Hepatocyte (in vitro differentiated cells): ENCODE measurements at regions not wholly inside any gene's neighbourhood (a gene's known extent, or its start where the extent isn't known, plus 50 kb on each side); places are given as distances from the start of the nearest gene placed in this dataset.

ENCODE experiments used
- DNase-seq: peaks from one replicate; pipeline ENCODE4 v3.0.0-alpha.2; 2016; ENCODE audit warnings: low spot score
- H2AFZ ChIP-seq: fragments of 200-600 bp; sonication (generic); 2 replicates; pipeline ENCODE4 v1.6.0; 2016; ENCODE audit warnings: antibody characterized with exemption, mild to moderate bottlenecking
- H3K27ac ChIP-seq: fragments of 200-600 bp; sonication (generic); 2 replicates; pipeline ENCODE4 v1.5.1; 2016; ENCODE audit warnings: mild to moderate bottlenecking
- H3K27me3 ChIP-seq: fragments of 200-600 bp; sonication (generic); 2 replicates; pipeline ENCODE4 v1.6.1; 2016
- H3K36me3 ChIP-seq: fragments of 200-600 bp; sonication (generic); replicated peaks from 2 replicates; pipeline ENCODE4 v1.5.1; 2016; ENCODE audit warnings: low read depth; ENCODE audit not compliant: insufficient read depth
- H3K4me1 ChIP-seq: fragments of 200-600 bp; sonication (generic); 2 replicates; pipeline ENCODE4 v1.5.1; 2016; ENCODE audit warnings: mild to moderate bottlenecking, moderate library complexity; ENCODE audit not compliant: insufficient read depth
- H3K4me2 ChIP-seq: fragments of 200-600 bp; sonication (generic); 2 replicates; pipeline ENCODE4 v1.6.0; 2016
- H3K4me3 ChIP-seq: fragments of 200-600 bp; sonication (generic); 2 replicates; pipeline ENCODE4 v1.5.1; 2016; ENCODE audit warnings: mild to moderate bottlenecking
- H3K79me2 ChIP-seq: fragments of 200-600 bp; sonication (generic); 2 replicates; pipeline ENCODE4 v1.6.0; 2017; ENCODE audit warnings: mild to moderate bottlenecking
- H3K9me2 ChIP-seq: fragments of 200-600 bp; sonication (generic); replicated peaks from 2 replicates; pipeline ENCODE4 v1.6.0; 2017; ENCODE audit warnings: mild to moderate bottlenecking; ENCODE audit not compliant: insufficient read depth
- H3K9me3 ChIP-seq: fragments of 200-600 bp; sonication (generic); 2 replicates; pipeline ENCODE4 v1.5.1; 2016; ENCODE audit warnings: low read depth, mild to moderate bottlenecking
- H4K20me1 ChIP-seq: fragments of 200-600 bp; sonication (generic); 2 replicates; pipeline ENCODE4 v1.6.0; 2016; ENCODE audit warnings: mild to moderate bottlenecking; ENCODE audit not compliant: insufficient read depth, poor library complexity, severe bottlenecking
- CTCF ChIP-seq: fragments of 200-600 bp; sonication (generic); IDR thresholded peaks from 2 replicates; pipeline ENCODE4 v1.5.1; 2016; ENCODE audit warnings: antibody characterized with exemption, mild to moderate bottlenecking; ENCODE audit not compliant: poor library complexity
- EZH2 ChIP-seq: fragments of 200-600 bp; sonication (generic); IDR thresholded peaks from 2 replicates; pipeline ENCODE4 v1.6.1; 2016; ENCODE audit warnings: antibody characterized with exemption, mild to moderate bottlenecking, borderline replicate concordance
- EZH2phosphoT487 ChIP-seq: fragments of 200-600 bp; sonication (generic); IDR thresholded peaks from one replicate; pipeline ENCODE4 v1.6.1; 2018; ENCODE audit warnings: antibody characterized with exemption, mild to moderate bottlenecking, low read depth, moderate library complexity; ENCODE audit not compliant: unreplicated experiment, severe bottlenecking
- WGBS: methylation state at CpG from one replicate; pipeline ENCODE4 v1.1.6; 2016; ENCODE audit warnings: low lambda C conversion rate; ENCODE audit errors: missing lambda C conversion rate; 5-methylcytosine and 5-hydroxymethylcytosine counted together

DNA sequence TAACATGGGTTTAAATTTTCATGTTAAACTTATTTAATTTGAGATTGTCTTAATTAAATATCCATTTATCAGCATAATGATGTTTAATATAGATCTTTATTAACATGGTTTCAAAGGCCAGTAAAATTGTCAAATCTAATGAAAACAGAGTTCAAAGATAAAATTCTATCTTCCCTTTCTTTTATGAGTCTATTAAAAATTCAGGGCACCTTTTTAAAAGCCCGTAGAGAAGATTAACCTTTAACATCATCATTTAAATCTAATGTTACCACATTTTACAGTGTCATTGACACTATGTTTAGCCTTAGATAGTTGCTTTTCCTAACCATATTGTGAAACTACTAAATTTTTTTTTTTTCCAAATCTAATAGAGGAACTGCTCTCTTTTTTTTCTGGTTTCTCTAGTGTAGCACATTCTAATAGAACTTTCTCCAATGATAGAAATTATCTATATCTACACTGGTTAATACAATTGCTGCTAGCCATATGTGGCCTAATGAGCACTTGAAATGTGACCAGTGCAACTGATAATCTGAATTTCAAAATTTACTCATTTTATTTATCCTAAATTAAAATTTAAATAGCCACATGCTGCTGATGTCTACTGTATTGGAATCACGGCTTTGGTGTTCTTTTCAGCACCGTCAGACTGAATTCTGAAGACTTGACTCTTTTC lies 410.9 kb downstream of the UTRN start:
- H3K4me2 ChIP-seq = peak overlapping the region; percentile 50
- WGBS = 69% methylated on average over 3 of the region's 3 CpGs
- no peak for DNase-seq

DNA sequence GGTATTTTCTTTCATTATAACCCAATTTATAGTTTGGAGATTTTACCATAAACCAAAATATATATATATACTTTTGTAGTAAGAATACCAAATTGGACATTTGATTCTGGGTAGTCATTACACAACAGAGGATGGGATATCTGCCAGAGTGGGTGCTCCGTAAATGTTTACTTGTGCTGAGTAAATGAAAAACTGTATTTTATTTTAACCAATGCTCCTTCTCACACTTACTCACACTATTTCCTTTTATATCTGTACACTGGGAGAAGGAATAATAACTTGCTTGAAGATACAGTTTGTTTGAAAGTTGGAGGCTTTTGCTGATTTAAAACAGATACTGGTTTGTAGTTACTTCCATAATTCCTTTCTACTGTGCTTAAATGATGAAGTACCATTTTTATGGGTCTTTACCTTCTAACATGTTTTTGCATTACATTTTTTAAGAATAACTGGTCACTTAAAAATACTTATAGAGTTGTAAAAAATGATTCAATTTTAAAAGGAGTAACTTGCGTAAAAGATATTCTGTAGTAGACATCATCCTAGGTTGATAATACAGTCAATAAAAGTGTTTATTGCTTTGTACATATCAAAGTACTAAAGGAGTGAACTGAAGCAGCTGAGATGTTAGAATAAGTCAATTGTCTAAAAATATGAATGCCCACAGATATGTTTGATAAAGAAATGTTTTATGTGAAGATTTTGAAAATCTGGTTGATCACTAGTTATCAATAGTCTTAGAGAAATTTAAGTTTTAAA lies 411.7 kb downstream of the UTRN start:
- no peaks in the 10 kb centered on the region for H3K4me1 ChIP-seq
- no peaks in the 10 kb centered on the region for H3K9me2 ChIP-seq
- no peak overlapping the region for H2AFZ ChIP-seq
- DNase-seq = no peak
- H3K27me3 ChIP-seq = no peaks in the 10 kb centered on the region
- H3K4me2 ChIP-seq = peak overlapping the region; percentile 50
- 44% methylated on average over 2 of the region's 2 CpGs for WGBS
- no peak overlapping the region for H3K4me3 ChIP-seq
- no peak for TF ChIP-seq EZH2phosphoT487
- TF ChIP-seq CTCF = no peak
- TF ChIP-seq EZH2 = no peak
- H3K9me3 ChIP-seq = peaks cover 4% of the 10 kb centered on the region
- H3K79me2 ChIP-seq = peaks cover 7% of the 10 kb centered on the region
- H3K27ac ChIP-seq = no peak overlapping the region
- H3K36me3 ChIP-seq = no peaks in the 10 kb centered on the region
- H4K20me1 ChIP-seq = no peaks in the 10 kb centered on the region

More for the DNA sequence above, 410.9 kb downstream of the UTRN start:
- H3K36me3 ChIP-seq = no peaks in the 10 kb centered on the region
- H3K79me2 ChIP-seq = peaks cover 7% of the 10 kb centered on the region
- H3K4me1 ChIP-seq = no peaks in the 10 kb centered on the region
- H3K27me3 ChIP-seq = no peaks in the 10 kb centered on the region
- no peak overlapping the region for H2AFZ ChIP-seq
- H3K27ac ChIP-seq = no peak overlapping the region
- no peak overlapping the region for H3K4me3 ChIP-seq
- H4K20me1 ChIP-seq = no peaks in the 10 kb centered on the region
- peaks cover 4% of the 10 kb centered on the region for H3K9me3 ChIP-seq
- TF ChIP-seq EZH2phosphoT487 (no peak), CTCF (no peak), EZH2 (no peak)
- no peaks in the 10 kb centered on the region for H3K9me2 ChIP-seq

DNA sequence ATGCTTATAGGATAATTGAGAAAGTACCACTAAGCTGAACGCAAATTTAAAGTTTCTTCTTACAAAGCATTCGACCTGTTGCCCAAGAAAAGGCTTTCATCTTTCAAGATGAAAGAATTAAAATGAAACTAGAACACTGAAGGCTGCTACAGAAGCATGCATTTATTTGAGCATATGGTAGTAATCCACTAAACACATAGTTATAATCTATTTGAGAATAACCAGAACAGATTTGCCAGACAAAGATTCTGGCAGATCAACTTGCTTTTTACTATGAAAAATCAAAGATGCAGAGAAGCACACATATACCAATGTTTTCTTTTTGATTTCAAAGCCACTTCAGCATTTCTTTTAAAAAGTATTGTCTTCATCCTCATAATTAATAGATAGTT lies 412.2 kb downstream of the UTRN start:
- Histone ChIP-seq H3K9me3 (peaks cover 4% of the 10 kb centered on the region), H3K36me3 (no peaks in the 10 kb centered on the region), H3K27me3 (no peaks in the 10 kb centered on the region), H3K27ac (no peak overlapping the region), H4K20me1 (no peaks in the 10 kb centered on the region), H3K4me1 (no peaks in the 10 kb centered on the region), H3K4me2 (peak overlapping the region; percentile 50), H3K4me3 (no peak overlapping the region), H3K9me2 (no peaks in the 10 kb centered on the region), H3K79me2 (peaks cover 7% of the 10 kb centered on the region), H2AFZ (no peak overlapping the region)
- TF ChIP-seq EZH2 (no peak), EZH2phosphoT487 (no peak), CTCF (no peak)
- no peak for DNase-seq
- 33% methylated on average over 2 of the region's 2 CpGs for WGBS
